DMS53 (cell line): ENCODE measurements at regions not wholly inside any gene's neighbourhood (a gene's known extent, or its start where the extent isn't known, plus 50 kb on each side); places are given as distances from the start of the nearest gene placed in this dataset.
"Not testable (repeated sequence)": the region's sequence is repeated elsewhere in the genome, so short reads cannot be mapped to it uniquely, and the experiment has no call there.

Source experiments
- DNase-seq: peaks from one replicate; lab custom pipeline; 2025; lab: John Stamatoyannopoulos, UW

- DNase-seq: no peak
These were observed 212.9 kb upstream of the PITRM1 start for GRCh38 chr10:3385487-3385886.

- no peak for DNase-seq
These were observed 209.5 kb upstream of the PITRM1 start for GRCh38 chr10:3382092-3382491.

- no peak for DNase-seq
These were observed 207.9 kb upstream of the PITRM1 start for GRCh38 chr10:3380406-3381050.

- no peak for DNase-seq
These were observed 204.0 kb upstream of the PITRM1 start for GRCh38 chr10:3376631-3377030.

- no peak for DNase-seq
These were observed 202.9 kb upstream of the PITRM1 start for GRCh38 chr10:3375505-3375904.

GRCh38 chr10:3374914-3375313, 202.3 kb upstream of the PITRM1 start:
- no peak for DNase-seq

- not testable (repeated sequence) for DNase-seq
These were observed 200.9 kb upstream of the PITRM1 start for GRCh38 chr10:3373374-3374027.

GRCh38 chr10:3372281-3372680, 199.7 kb upstream of the PITRM1 start:
- no peak for DNase-seq

- not testable (repeated sequence) for DNase-seq
These were observed 199.0 kb upstream of the PITRM1 start for GRCh38 chr10:3371624-3372023.

GRCh38 chr10:3366735-3367405, 194.3 kb upstream of the PITRM1 start:
- no peak for DNase-seq

GRCh38 chr10:3366043-3366442, 193.5 kb upstream of the PITRM1 start:
- DNase-seq: peak; percentile 61

- peak; percentile 99 for DNase-seq
These were observed 193.0 kb upstream of the PITRM1 start for GRCh38 chr10:3365630-3366029.

GRCh38 chr10:3364768-3365480, 192.3 kb upstream of the PITRM1 start:
- peak; percentile 86 for DNase-seq

- DNase-seq: no peak
These were observed 190.9 kb upstream of the PITRM1 start for GRCh38 chr10:3363311-3364045.

GRCh38 chr10:3362394-3362793, 189.8 kb upstream of the PITRM1 start:
- no peak for DNase-seq

GRCh38 chr10:3361640-3362039, 189.1 kb upstream of the PITRM1 start:
- no peak for DNase-seq

GRCh38 chr10:3357737-3358136, 185.2 kb upstream of the PITRM1 start:
- no peak for DNase-seq

GRCh38 chr10:3355536-3355935, 183.0 kb upstream of the PITRM1 start:
- no peak for DNase-seq

GRCh38 chr10:3354174-3354900, 181.8 kb upstream of the PITRM1 start:
- DNase-seq: no peak

- no peak for DNase-seq
These were observed 180.7 kb upstream of the PITRM1 start for GRCh38 chr10:3353235-3353634.

GRCh38 chr10:3350617-3351258, 178.2 kb upstream of the PITRM1 start:
- no peak for DNase-seq
